ENCODE measurements at regions not wholly inside any gene's neighbourhood (a gene's known extent, or its start where the extent isn't known, plus 50 kb on each side); places are given as distances from the start of the nearest gene placed in this dataset.

GRCh38 chrX:10327651-10328050 lies 170.9 kb downstream of the CLCN4 start:
- TF ChIP-seq POLR2A (IDR thresholded peaks at IDR 0.05) (no peak), POLR2AphosphoS5 (IDR thresholded peaks at IDR 0.05) (no peak)

Data from spleen (tissue), 3 donors.